HG02885 (cell line): ENCODE measurements at regions not wholly inside any gene's neighbourhood (a gene's known extent, or its start where the extent isn't known, plus 50 kb on each side); places are given as distances from the start of the nearest gene placed in this dataset.

Experiments used
- ATAC-seq: cut with Tn5 transposase; IDR thresholded peaks from one replicate; pipeline ENCODE4 v1.9.1; 2021; ENCODE audit warnings: mild to moderate bottlenecking; ENCODE audit not compliant: unreplicated experiment, poor library complexity

DNA sequence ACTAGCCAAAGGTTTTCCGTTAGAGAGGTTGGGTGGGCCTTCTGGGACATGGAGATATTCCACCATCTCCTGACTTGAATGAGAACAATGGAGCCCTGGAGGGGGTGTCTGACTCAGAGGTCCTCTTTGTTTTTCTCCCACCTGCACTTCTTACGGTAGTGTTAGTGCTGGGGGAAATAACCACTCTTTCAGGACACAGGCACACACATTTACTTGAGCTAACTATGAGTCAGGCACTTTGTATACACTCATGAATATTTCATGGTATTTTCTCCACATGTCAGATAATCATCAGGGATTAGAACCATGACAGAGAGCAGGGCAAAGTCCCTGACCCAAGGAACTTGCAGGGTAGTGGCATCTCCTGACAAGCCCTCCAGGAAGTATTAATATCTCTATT lies 439.1 kb downstream of the TSN start:
- no peak for ATAC-seq

DNA sequence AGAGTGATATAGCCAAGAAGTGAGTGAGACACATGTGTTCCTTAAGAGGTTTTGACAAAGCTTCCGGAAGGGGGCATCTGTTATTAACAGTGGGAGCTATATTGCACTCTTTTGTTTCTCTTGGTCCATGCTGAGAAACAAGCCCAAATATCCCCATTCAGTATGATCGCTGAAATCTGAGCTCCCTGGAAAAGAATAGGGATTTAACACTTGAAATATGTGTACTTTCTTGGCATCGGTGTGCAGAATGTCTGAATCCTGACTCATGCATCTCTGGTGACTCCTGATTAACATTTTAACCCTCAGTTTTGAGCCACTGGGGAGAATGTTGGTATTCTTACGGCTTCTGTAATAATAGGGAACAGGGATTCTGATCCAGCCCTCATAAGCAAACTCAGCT lies 448.1 kb downstream of the TSN start:
- ATAC-seq, result no peak

DNA sequence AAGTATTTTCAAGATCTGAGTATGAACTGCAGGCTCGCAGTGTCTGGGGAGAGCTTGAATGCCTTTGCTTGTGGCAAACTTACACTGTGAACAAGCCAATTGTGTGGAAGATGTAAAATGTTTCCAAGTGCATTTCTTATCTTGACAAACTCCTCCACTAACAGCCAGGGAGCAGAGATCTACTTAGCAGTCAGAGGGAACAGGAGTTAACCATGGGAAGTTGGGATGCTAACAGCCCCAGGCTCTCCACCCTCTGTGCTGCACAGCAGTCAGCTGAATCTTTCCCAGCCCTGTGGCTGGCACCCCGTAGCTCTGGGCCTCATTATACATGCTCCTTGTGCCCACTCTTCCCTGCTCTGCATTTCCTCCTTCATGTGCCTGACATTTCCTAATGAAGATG lies 450.2 kb downstream of the TSN start:
- no peak for ATAC-seq

DNA sequence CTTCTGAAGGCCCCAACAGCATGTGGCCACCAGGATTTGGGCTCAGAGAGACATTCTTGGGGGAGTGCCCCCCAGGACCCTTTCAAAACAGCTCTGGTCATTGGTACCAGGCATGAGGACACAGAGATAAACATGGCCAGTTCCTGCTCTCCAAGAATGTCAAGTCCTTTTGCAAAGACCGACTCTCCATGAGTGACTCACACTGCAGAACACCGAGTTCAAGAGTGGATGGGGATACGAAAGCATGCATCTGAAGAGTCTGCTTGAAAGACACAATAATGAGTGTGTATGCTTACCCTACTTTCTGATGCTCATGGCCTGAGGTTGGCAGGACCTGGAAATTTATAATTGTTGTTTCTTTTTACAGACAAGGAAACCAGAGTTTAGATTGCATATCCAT lies 450.6 kb downstream of the TSN start:
- ATAC-seq, result no peak

DNA sequence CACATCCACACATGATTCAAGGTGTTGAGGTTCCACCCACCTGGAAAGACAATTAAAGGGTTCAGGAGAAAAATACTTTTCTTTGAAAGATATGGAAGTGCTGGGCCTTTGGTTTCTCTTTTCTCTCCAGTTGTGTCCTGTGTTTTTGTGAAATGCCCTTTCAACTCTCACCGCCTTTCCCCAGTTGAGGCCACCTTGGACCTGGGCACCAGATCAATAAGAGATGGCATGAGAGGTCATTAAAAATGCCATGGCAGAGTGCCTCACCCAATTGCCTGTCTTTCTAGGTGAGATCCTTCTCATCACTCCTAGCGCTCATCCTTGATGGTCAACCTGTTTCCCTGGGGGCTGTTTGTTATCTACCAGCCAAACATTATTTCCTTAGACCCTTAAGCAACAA lies 453.9 kb downstream of the TSN start:
- ATAC-seq, result no peak

DNA sequence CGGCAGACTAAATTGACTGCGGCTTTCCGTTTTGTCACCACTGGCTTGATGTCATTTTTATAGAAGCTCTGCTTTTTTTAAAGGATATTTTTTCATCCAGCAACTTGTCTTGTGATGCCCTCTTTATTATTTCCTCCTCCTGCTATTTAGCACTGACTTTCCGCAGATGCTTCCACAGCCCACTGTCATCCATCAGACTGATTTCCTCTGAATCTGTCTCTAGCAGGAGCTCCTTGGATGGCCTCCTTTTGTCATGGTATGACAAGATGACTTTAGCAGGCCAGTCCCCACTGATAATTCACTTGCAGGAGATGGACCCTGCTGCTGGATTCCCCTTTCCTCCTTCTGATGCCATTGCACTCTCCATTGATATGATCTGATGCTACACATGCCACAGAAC lies 454.6 kb downstream of the TSN start:
- ATAC-seq, result no peak

DNA sequence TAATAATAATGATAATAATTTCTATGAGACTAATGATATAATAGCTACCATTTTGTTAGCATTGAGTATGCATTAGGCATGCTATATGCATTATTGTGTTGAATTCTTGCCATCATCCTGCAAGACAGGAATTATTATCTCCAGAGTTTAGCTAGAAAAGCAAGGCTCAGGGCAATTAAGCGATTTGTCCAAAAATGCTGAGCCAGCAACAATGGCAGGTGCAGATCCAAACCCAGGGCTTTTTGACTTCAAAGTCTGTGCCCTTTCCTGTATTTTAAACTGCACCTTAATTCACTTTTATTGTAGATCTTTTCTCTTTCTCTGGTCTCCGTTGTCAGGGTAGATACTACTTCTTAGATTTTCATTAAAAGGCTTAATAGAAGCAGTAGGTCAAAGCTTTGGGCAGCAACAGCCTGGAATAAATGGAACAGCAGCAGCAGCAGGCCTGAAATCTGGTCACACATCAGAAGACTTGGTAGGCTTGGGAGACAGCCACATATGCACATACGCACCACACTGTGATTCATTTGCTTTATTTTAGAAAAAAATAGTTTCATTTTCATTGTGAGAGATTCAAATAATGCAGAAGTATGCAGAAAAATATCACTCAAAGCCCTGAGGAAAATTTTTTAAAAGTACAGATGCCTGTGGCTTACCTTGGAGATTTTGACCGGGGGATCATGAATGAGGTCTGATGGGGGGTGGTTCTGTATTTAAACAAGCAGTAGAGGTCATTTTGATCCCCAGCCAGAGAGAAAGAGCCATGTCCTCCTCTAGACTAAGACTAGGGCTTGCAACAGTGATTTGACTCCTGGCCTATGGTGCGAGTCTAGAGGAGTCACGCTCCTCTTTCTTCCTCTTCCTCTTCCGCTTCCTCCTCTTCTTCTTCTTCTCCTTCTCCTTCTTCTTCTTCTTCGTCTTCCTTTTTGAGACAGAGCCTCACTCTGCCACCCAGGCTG lies 455.7 kb downstream of the TSN start:
- ATAC-seq, result no peak

DNA sequence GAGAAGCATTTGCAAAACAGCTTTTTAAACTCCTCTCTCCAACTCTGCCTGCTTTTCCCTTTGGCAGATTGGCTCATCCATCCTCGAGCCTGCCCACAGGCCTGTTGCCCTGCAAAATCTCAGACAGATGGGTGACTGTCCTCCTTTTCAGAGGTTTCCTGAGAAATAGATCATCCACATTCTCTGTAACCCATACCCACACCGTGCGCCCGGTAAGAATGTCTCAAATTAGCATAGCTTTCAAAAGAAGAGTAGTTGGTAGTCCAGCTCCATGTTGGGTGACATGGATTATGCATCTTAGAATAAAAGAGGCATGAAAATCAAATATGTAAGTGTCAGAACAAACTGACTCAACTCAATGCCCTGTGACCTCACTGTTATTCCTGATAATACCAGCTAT lies 457.9 kb downstream of the TSN start:
- no peak for ATAC-seq

DNA sequence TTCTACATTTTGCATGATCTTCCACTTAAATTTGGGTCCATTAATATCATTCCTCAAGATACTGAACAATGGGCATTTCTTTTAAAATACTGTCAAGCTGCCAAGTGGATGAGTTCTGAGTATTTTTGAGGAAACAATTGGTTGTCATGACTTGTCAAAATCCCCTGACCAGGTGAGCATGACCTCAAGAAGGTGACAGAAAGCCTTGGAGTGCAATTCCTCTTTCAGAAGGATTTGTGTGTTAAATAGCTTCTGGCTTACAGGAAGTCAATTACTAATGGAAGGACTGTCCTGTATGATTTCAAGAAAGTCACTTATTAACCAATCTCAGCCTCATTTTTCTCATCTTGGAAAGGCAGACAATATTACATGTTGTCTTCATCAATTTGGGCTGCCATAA lies 460.6 kb downstream of the TSN start:
- ATAC-seq, result no peak

DNA sequence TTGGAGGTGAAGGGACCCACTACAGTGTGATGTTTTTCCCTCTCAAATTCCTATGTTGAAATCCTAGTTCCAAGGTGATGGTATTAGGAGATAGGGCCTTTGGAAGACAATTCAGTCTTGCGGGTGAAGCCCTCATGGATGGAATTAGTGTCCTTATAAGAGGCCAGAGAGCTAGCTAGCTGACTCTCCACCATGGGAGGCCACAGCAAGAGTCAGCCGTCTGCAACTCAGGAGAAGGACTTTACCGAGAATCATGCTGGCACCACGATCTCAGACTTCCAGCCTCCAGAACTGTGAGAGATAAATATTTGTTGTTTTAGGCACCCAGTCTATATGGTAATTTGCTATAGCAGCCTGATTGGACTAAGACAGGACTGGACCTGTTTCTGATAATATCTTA lies 461.4 kb downstream of the TSN start:
- no peak for ATAC-seq

DNA sequence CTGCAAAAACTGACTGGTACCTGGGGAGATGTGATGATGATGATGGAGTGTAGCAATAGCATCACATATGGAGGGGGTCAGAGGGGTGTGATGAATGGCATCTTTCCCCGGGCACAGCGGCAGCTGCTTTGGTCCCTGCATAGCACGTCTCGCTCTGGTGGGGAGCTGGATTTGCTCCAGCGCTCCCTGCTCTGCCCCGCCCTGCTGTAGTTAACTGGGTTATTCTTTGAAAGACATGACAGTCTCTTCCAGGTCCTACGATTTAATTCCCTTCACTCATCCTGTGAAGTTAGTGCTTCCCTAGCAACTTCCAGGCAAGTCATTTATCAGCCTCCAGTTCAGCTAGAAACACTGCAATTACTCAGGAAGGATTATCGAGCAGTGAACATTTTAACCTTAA lies 463.1 kb downstream of the TSN start:
- no peak for ATAC-seq

DNA sequence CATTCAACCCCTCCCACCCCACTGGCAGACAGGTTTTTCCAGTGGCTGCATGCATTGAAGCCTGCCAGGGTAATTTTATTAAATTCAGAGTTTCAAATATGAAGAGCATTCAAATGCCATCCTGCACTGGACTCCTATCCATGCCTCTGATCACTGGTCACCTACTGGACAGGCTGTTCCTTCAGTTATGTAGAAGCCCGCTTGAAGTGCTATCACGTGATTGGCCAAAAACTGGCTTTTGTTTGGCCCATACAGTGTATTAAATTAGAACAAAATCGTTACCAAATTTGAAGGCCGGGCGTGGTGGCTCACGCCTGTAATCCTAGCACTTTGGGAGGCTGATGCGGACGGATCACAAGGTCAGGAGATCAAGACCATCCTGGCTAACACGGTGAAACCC lies 464.1 kb downstream of the TSN start:
- no peak for ATAC-seq

DNA sequence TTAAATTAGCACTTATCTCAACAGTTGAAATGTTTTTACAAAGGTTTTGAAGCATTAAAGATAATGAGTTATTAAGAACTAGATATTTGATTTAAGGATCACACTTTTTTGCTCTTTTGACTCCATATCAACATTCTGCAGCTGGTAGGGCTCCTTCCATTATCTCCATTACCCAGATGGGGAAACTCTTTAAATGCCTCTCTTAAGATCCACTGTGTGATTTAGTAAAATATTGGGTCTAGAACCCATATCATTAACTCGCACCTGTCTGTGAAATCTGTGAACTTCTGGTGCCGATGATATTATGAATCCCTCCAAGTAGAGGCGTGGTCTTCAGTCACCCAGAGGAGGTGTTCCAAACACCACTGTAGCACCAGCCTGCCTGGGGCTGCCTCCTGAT lies 466.2 kb downstream of the TSN start:
- no peak for ATAC-seq

DNA sequence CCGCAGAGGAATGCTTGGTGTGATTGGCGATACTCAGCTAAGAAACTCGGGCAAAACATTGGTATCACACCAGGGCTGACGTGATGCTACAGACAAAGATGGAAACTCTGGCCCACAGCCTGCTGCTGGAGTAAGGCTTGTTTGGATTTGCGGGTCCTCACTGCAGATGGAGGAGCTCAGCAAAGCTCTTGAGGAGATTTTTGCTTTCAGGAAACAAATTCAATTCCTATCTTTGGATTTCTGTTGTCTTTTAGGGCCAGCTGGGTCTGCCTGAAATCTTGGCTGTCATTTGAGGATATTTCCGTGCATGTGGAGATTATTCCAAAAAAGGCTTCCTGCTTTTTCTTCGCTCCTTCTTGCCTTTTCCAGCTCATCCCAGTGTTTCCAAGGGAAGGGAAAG lies 475.8 kb downstream of the TSN start:
- ATAC-seq, result no peak

DNA sequence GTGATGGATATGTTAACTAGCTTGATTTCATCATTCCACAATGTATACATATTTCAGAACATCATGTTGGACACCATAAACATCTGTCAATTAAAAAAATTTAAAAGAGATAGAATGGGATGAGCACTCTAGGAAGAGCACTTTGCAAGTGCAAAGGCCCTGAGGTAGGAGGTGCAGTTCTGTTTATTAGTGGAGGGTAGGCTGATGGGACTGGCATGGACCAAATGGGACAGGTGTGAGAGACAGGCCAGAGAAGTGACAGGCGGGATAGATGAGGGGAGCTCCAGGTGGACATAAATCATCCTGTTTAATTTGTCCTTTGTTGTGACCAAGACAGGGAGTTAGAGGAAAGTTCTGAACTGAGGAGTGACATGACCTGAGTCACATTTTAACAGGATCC lies 477.9 kb downstream of the TSN start:
- no peak for ATAC-seq

DNA sequence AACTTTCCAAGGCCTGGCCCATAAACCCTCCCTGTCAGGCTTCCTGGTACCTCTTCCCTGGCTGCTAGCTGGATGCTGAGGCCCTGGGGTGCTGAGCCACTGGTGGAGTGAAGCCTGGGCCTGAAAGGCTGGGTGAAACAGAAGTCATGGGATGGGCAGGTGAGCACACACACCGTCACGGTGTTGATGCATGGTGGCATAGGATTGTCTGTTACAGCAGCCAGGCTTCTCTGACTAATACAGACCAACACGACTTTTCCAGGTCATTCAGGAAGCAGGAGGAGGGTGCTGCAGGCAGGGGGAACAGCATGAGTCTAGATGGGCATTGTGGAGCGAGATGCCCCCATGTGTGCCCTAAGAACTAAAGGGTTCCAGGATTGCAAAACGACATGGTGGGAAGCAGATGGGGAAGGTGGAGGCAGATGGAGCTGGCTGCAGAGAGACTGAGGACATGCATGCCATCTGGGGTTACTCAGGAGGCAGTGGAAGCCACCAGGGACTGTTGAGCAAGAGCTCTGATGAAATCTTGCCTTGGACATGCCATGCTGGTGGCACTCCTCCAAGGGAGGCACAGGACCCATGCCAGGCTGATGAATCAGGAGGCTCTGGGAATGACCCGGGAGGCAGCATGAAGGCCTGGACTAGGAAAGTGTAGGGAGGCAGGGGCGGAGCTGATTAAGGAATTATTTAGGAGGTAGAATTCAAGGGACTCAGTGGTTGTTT lies 480.9 kb downstream of the TSN start:
- ATAC-seq, result no peak

DNA sequence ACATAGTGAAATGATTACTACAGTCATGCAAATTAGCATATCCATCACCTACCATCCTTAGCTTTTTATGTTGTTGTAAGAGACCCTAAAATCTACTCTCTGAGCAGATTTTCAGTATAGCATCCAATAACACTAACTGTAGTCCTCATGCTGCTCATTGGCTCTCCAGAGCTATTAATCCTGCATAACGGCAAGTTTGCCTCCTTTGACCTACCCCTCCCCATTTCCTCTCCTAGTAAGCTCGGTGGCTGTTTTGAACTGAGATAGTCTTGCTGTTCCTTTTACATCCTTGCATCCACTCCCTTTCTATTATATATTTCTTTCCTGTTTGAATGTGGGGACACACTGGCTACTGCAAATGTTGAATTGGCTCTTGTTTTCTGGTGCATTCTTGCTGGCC lies 481.5 kb downstream of the TSN start:
- no peak for ATAC-seq

DNA sequence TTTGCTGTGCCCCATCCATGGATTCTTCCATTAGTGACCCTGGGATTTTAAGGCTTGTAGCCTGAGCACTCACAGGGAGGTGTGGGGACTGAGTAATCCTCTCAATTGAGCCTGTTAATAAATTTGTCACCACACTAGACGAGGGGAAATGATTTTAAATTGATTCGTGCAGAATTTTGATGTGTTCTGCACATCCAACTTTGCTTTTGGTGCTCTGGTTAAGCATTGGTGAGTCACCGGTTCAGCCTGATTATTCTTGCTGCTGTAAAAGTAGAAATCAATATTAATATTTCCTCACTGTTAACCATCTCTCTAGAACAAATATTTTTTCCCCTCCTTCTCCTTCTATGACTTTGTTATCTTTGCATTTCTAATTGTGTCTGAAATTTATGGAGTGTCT lies 482.0 kb downstream of the TSN start:
- ATAC-seq, result no peak

DNA sequence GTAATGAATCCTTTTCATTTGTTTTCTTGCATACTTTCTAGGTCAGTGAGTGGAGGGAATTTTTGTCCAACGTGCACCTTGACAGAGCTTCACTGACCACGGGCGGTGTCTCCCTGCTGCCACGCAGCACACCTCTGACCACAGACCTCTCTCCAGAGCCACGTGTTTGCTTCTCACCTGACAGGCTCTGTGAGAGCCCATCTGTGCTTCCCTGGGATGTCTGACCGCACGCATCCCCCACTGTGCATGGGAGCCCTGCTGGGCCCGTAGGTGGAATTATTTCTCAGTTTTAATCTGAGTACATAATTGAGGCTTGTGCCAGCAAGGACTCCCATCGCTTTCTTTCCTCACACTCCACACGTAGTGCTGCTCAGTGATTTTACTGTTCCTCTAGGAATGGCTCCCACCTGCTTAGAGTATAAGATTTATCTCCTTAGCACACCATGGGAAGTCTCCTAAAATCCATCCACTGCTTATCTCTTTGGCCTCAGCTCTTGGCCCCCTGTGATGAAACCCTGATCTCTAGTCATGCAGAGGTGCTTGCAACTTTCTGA lies 482.6 kb downstream of the TSN start:
- ATAC-seq, result no peak

DNA sequence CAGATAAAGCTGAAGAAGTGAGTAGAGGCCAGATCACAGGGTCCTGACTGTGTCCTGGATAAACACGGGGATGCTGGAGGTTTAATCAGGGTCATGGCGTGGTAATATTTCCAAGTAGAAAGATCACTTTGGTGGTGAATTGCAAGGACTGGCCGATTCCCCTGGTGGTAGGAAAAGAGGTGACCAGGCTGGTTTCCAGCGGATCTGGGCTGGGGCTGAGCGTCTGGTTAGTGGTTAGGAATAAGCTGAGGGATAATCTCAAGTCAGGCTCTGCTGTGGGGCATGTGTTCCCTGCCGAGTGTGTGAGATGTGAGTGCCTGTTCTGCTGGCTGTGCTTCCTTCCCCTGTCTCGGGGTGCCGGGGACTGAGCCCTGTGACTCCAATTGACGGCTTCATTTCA lies 484.0 kb downstream of the TSN start:
- no peak for ATAC-seq

DNA sequence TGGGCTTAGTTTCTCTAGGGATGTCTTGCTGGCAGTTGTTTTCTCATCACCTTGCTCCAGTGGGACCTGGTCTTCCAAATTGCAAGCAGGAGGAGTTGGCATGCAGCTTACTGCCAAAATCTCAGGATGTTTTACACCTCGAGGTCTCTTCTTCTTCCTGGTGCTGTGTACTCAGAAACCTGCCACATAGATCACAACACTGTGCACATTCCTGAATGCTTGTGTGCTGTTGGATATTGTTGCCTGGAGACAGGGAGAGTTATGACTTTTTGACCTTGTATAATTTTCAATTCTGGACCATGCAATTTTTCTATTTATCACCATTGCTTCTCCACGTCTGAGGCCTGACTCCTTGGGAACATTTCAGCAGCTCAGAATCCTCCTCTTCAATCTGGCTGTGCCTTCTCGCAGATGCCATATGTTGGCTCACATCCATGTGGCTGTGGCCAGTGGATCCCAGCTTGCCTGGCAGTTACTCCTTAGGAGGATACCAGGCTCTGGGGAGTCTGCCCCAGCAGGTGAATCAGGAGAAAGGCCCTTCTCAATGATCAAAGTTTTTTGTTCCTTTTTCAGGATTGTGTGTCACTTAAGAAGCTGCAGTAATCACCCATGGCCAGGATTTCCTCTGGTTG lies 489.3 kb downstream of the TSN start:
- no peak for ATAC-seq
